Thyroid gland (tissue), 4 donors: ENCODE measurements at regions not wholly inside any gene's neighbourhood (a gene's known extent, or its start where the extent isn't known, plus 50 kb on each side); places are given as distances from the start of the nearest gene placed in this dataset.

Experiments
- POLR2A ChIP-seq, 2 donors: fragments of 450-650 bp; IDR thresholded peaks; one replicate each; pipeline ENCODE4 v1.6.1; 2017; ENCODE audit warnings: antibody characterized with exemption in 2 of 2, mild to moderate bottlenecking in 2 of 2, moderate library complexity in 1 of 2
- TF ChIP-seq, protein P1 (sequence below), 6 experiments: fragments of 200-600 bp in 3 of 6; fragments of 450-650 bp in 3 of 6; sonication (generic) in 3 of 6; IDR thresholded peaks; one replicate each; pipeline ENCODE4 v1.5.1; 2016 to 2019; ENCODE audit warnings: antibody characterized with exemption in 6 of 6, mild to moderate bottlenecking in 2 of 6, inconsistent platforms in 1 of 6, moderate library complexity in 1 of 6

DNA sequence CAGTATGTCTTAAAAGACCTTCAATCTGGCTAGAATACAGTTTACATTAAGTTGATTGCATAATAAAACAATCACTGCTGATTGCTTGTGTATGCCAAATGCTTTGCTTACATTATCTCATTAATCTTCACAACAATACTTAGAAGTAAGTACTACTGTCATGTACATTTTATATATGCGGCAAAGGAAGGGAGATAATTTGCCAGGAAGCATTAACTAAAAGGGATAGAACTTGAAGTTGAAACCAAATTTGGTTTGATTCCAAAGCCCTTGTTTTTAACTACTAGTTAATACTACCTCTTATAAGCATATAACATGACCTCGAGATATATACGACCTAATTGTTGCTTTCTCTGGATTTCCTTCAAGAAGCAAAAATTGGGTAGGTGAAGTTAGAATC lies 155.8 kb downstream of the NTMT2 start:
- TF ChIP-seq, protein P1, sequence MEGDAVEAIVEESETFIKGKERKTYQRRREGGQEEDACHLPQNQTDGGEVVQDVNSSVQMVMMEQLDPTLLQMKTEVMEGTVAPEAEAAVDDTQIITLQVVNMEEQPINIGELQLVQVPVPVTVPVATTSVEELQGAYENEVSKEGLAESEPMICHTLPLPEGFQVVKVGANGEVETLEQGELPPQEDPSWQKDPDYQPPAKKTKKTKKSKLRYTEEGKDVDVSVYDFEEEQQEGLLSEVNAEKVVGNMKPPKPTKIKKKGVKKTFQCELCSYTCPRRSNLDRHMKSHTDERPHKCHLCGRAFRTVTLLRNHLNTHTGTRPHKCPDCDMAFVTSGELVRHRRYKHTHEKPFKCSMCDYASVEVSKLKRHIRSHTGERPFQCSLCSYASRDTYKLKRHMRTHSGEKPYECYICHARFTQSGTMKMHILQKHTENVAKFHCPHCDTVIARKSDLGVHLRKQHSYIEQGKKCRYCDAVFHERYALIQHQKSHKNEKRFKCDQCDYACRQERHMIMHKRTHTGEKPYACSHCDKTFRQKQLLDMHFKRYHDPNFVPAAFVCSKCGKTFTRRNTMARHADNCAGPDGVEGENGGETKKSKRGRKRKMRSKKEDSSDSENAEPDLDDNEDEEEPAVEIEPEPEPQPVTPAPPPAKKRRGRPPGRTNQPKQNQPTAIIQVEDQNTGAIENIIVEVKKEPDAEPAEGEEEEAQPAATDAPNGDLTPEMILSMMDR (IDR thresholded peaks at IDR 0.05): no peak
- no peak for TF ChIP-seq POLR2A (IDR thresholded peaks at IDR 0.05)
